CD14-positive monocyte (primary cell): ENCODE measurements at regions not wholly inside any gene's neighbourhood (a gene's known extent, or its start where the extent isn't known, plus 50 kb on each side); places are given as distances from the start of the nearest gene placed in this dataset.

Experiments used
- DNase-seq, 3 donors: peaks; one replicate each; pipeline ENCODE4 v3.0.0-alpha.2; 2011 to 2022
- H2AFZ ChIP-seq: 2 replicates; pipeline ENCODE4 v1.6.0; 2012; ENCODE audit warnings: mild to moderate bottlenecking, low read depth, low read length, inconsistent platforms; ENCODE audit not compliant: insufficient read depth, poor library complexity, severe bottlenecking
- H3K27ac ChIP-seq, 2 donors: 1 replicate in 1 of 2; 2 replicates in 1 of 2; pipeline ENCODE4 v1.5.1; 2012 to 2013; ENCODE audit warnings: low read length in 2 of 2, control low read depth in 1 of 2, inconsistent platforms in 1 of 2, low read depth in 1 of 2, mild to moderate bottlenecking in 1 of 2
- H3K27me3 ChIP-seq, 2 donors: one replicate each; pipeline versions ENCODE4 v1.6.0 to v1.6.1; 2011 to 2013; ENCODE audit warnings: low read length in 2 of 2; ENCODE audit not compliant: control insufficient read depth in 2 of 2, insufficient read depth in 2 of 2
- H3K36me3 ChIP-seq, 2 donors: replicated peaks in 1 of 2; 1 replicate in 1 of 2; 2 replicates in 1 of 2; pipeline versions ENCODE4 v1.5.1 to v1.6.1; 2012 to 2013; ENCODE audit warnings: low read length in 2 of 2, control low read depth in 1 of 2, inconsistent platforms in 1 of 2, mild to moderate bottlenecking in 1 of 2; ENCODE audit not compliant: insufficient read depth in 2 of 2, control insufficient read depth in 1 of 2
- H3K4me1 ChIP-seq, 2 donors: 1 replicate in 1 of 2; 2 replicates in 1 of 2; pipeline versions ENCODE4 v1.5.1 to v1.6.1; 2012 to 2013; ENCODE audit warnings: low read length in 2 of 2, control low read depth in 1 of 2, inconsistent platforms in 1 of 2, mild to moderate bottlenecking in 1 of 2, moderate library complexity in 1 of 2; ENCODE audit not compliant: insufficient read depth in 2 of 2, control insufficient read depth in 1 of 2
- H3K4me2 ChIP-seq: replicated peaks from 2 replicates; pipeline ENCODE3; 2012; ENCODE audit warnings: low read length, moderate library complexity, mild to moderate bottlenecking; ENCODE audit not compliant: poor library complexity, severe bottlenecking; ENCODE audit errors: extremely low read depth
- H3K4me3 ChIP-seq, 3 experiments: fragments of 200-600 bp in 1 of 3; sonication (generic) in 1 of 3; replicated peaks in 1 of 3; 1 replicate in 2 of 3; 2 replicates in 1 of 3; pipeline ENCODE4 v1.5.1; 2011 to 2013; ENCODE audit warnings: low read length in 3 of 3, mild to moderate bottlenecking in 3 of 3, control low read depth in 2 of 3, low read depth in 2 of 3, inconsistent platforms in 1 of 3, moderate library complexity in 1 of 3
- H3K79me2 ChIP-seq: 2 replicates; pipeline ENCODE4 v1.6.0; 2012; ENCODE audit warnings: mild to moderate bottlenecking, control low read depth, inconsistent platforms, low read length, moderate library complexity; ENCODE audit not compliant: insufficient read depth
- H3K9ac ChIP-seq: 2 replicates; pipeline ENCODE4 v1.6.0; 2017; ENCODE audit warnings: low read length, mild to moderate bottlenecking; ENCODE audit not compliant: insufficient read depth, poor library complexity, severe bottlenecking
- H3K9me3 ChIP-seq, 2 donors: replicated peaks in 1 of 2; 1 replicate in 1 of 2; 2 replicates in 1 of 2; pipeline versions ENCODE4 v1.5.1 to v1.6.1; 2012 to 2013; ENCODE audit warnings: low read length in 2 of 2, control low read depth in 1 of 2; ENCODE audit not compliant: control insufficient read depth in 1 of 2, insufficient read depth in 1 of 2
- H4K20me1 ChIP-seq: 2 replicates; pipeline ENCODE4 v1.6.0; 2012; ENCODE audit warnings: mild to moderate bottlenecking, low read length, control low read depth, moderate library complexity; ENCODE audit not compliant: insufficient read depth
- H3K27ac Mint-ChIP-seq, 7 donors: one replicate each; pipeline ENCODE4 v1.8.0; 2020; ENCODE audit warnings: mild to moderate bottlenecking in 7 of 7, mixed read lengths in 7 of 7, moderate library complexity in 6 of 7, inconsistent platforms in 2 of 7
- H3K27me3 Mint-ChIP-seq, 3 donors: one replicate each; pipeline ENCODE4 v1.8.0; 2021 to 2022; ENCODE audit warnings: low read depth in 3 of 3, mild to moderate bottlenecking in 3 of 3, mixed read lengths in 3 of 3, moderate library complexity in 3 of 3, inconsistent platforms in 1 of 3
- H3K36me3 Mint-ChIP-seq, 2 donors: one replicate each; pipeline ENCODE4 v1.8.0; 2020; ENCODE audit warnings: mixed read lengths in 2 of 2, inconsistent platforms in 1 of 2, mild to moderate bottlenecking in 1 of 2
- H3K4me1 Mint-ChIP-seq: one replicate; pipeline ENCODE4 v1.8.0; 2020; ENCODE audit warnings: mild to moderate bottlenecking, mixed read lengths
- H3K4me3 Mint-ChIP-seq, 2 donors: one replicate each; pipeline ENCODE4 v1.8.0; 2020; ENCODE audit warnings: mild to moderate bottlenecking in 2 of 2, mixed read lengths in 2 of 2, moderate library complexity in 1 of 2
- H3K9me3 Mint-ChIP-seq, 7 donors: one replicate each; pipeline ENCODE4 v1.8.0; 2020 to 2022; ENCODE audit warnings: mixed read lengths in 7 of 7, mild to moderate bottlenecking in 6 of 7, moderate library complexity in 6 of 7, inconsistent platforms in 2 of 7
- WGBS: methylation state at CpG from one replicate; pipeline ENCODE4 v1.1.5; 2013; ENCODE audit warnings: missing lambda C conversion rate; ENCODE audit not compliant: insufficient coverage; 5-methylcytosine and 5-hydroxymethylcytosine counted together
- intact Hi-C, 2 donors: fragments of 100-400 bp; cut with micrococcal nuclease; formaldehyde crosslinking; loops; one replicate each; pipeline versions ENCODE4 v1.15.0 to v1.15.1; 2023
- TF ChIP-seq, protein P1 (sequence below): fragments of 200-600 bp; IDR thresholded peaks from one replicate; pipeline ENCODE4 v1.8.0; 2022; ENCODE audit warnings: antibody characterized with exemption, mild to moderate bottlenecking

DNA sequence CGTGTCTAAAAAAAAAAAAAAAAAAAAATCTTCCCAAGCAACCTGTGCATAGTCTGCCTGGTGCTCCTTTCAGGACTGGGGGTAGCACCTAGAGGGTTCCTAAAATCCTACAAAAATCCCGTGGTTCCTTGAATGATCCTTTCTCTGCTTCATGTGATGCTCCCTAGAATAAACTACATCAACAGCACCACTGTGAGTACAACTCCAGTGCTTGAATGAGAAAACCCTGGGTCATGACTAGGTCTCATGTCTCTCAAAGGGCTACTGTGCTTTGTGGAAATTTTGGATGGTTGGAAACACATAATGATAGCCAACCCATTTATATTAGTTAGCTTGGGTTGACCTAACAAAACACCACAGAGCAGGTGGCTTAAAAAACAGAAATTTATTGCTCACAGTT, 243.5 kb downstream of the OPA1 start:
- intact Hi-C loops: no loop called here
- 100% methylated on average over 1 of the region's 2 CpGs for WGBS
- no peaks in the 10 kb centered on the region for H3K27me3 ChIP-seq
- H3K9me3 ChIP-seq: no peaks in the 10 kb centered on the region
- H3K4me2 ChIP-seq: no peak overlapping the region
- no peaks in the 10 kb centered on the region for H4K20me1 ChIP-seq
- no peak overlapping the region for H2AFZ ChIP-seq
- DNase-seq: no peak
- Mint-ChIP-seq H3K27me3 (peaks cover 0 to 6% (median 4%) of the 10 kb centered on the region in 3 donors), H3K4me1 (peaks cover 20% of the 10 kb centered on the region), H3K4me3 (no peak overlapping the region), H3K27ac (no peak overlapping the region), H3K9me3 (no peaks in the 10 kb centered on the region), H3K36me3 (no peaks in the 10 kb centered on the region)
- H3K36me3 ChIP-seq: no peaks in the 10 kb centered on the region
- H3K4me1 ChIP-seq: peaks cover 18 to 19% of the 10 kb centered on the region in 2 donors
- H3K9ac ChIP-seq: no peak overlapping the region
- no peak overlapping the region for H3K27ac ChIP-seq
- H3K79me2 ChIP-seq: no peaks in the 10 kb centered on the region
- H3K4me3 ChIP-seq: no peak overlapping the region
- TF ChIP-seq, protein P1, sequence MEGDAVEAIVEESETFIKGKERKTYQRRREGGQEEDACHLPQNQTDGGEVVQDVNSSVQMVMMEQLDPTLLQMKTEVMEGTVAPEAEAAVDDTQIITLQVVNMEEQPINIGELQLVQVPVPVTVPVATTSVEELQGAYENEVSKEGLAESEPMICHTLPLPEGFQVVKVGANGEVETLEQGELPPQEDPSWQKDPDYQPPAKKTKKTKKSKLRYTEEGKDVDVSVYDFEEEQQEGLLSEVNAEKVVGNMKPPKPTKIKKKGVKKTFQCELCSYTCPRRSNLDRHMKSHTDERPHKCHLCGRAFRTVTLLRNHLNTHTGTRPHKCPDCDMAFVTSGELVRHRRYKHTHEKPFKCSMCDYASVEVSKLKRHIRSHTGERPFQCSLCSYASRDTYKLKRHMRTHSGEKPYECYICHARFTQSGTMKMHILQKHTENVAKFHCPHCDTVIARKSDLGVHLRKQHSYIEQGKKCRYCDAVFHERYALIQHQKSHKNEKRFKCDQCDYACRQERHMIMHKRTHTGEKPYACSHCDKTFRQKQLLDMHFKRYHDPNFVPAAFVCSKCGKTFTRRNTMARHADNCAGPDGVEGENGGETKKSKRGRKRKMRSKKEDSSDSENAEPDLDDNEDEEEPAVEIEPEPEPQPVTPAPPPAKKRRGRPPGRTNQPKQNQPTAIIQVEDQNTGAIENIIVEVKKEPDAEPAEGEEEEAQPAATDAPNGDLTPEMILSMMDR: no peak

GRCh38 chr3:193836918-193837317, 243.9 kb downstream of the OPA1 start:
- Histone ChIP-seq H3K27ac (no peak overlapping the region), H2AFZ (no peak overlapping the region), H3K36me3 (no peaks in the 10 kb centered on the region), H3K9me3 (no peaks in the 10 kb centered on the region), H3K4me2 (no peak overlapping the region), H3K4me1 (peaks cover 18 to 19% of the 10 kb centered on the region in 2 donors), H3K27me3 (no peaks in the 10 kb centered on the region), H3K79me2 (no peaks in the 10 kb centered on the region), H4K20me1 (no peaks in the 10 kb centered on the region), H3K4me3 (no peak overlapping the region), H3K9ac (no peak overlapping the region)
- no peak for DNase-seq
- WGBS: 100% methylated on average over 3 of the region's 7 CpGs
- H3K27ac Mint-ChIP-seq: no peak overlapping the region
- TF ChIP-seq, protein P1: no peak
- intact Hi-C loops: no loop called here
- no peaks in the 10 kb centered on the region for H3K36me3 Mint-ChIP-seq
- peaks cover 0 to 6% (median 4%) of the 10 kb centered on the region in 3 donors for H3K27me3 Mint-ChIP-seq
- H3K4me1 Mint-ChIP-seq: peaks cover 20% of the 10 kb centered on the region
- no peak overlapping the region for H3K4me3 Mint-ChIP-seq
- H3K9me3 Mint-ChIP-seq: no peaks in the 10 kb centered on the region
